ENCODE measurements at regions not wholly inside any gene's neighbourhood (a gene's known extent, or its start where the extent isn't known, plus 50 kb on each side); places are given as distances from the start of the nearest gene placed in this dataset.

GRCh38 chr16:59854846-59855439, 1120.8 kb upstream of the GOT2 start:
- 66% methylated on average over 4 of the region's 4 CpGs for WGBS
- H3K36me3 ChIP-seq (ENCODE audit: control insufficient read depth in 4 of 4, insufficient read depth in 3 of 4, low read depth in 1 of 4, low read length in 3 of 4): no peaks in the 10 kb centered on the region
- DNase-seq (ENCODE audit: low spot score): no peak

GRCh38 chr16:59849716-59850115, 1115.6 kb upstream of the GOT2 start:
- 61% methylated on average over 4 of the region's 4 CpGs for WGBS
- TF ChIP-seq ZBTB33 (IDR thresholded peaks at IDR 0.05) (no peak), HNF4A (conservative IDR thresholded peaks at IDR 0.05) (no peak), MAX (IDR thresholded peaks at IDR 0.05) (no peak), ATF3 (IDR thresholded peaks at IDR 0.05) (no peak), HNF4G (IDR thresholded peaks at IDR 0.05) (no peak), REST (IDR thresholded peaks at IDR 0.05) (no peak), EGR1 (IDR thresholded peaks at IDR 0.05; ENCODE audit: low read depth in 2 of 2) (no peak), NR2F2 (IDR thresholded peaks at IDR 0.05) (no peak), SP1 (IDR thresholded peaks at IDR 0.05) (no peak), TAF1 (conservative IDR thresholded peaks at IDR 0.05) (no peak)

More at GRCh38 chr16:59854846-59855439, 1120.8 kb upstream of the GOT2 start:
- H3K27me3 ChIP-seq (ENCODE audit: control insufficient read depth in 4 of 4, insufficient read depth in 4 of 4, low read length in 3 of 4): no peaks in the 10 kb centered on the region
- H3K4me1 ChIP-seq (ENCODE audit: control insufficient read depth in 4 of 4, insufficient read depth in 4 of 4, low read length in 3 of 4): no peaks in the 10 kb centered on the region
- TF ChIP-seq GABPA (IDR thresholded peaks at IDR 0.05 in 1 of 2, conservative IDR thresholded peaks at IDR 0.05 in 1 of 2) (no peak), ZBTB33 (IDR thresholded peaks at IDR 0.05) (no peak), CTCF (IDR thresholded peaks at IDR 0.05; ENCODE audit: low read depth, low read length, missing input control) (no peak), HNF4G (IDR thresholded peaks at IDR 0.05) (no peak), JUND (IDR thresholded peaks at IDR 0.05) (no peak), MAX (IDR thresholded peaks at IDR 0.05) (no peak)
- no peaks in the 10 kb centered on the region for H3K9me3 ChIP-seq (ENCODE audit: control insufficient read depth in 4 of 4, low read length in 3 of 4)
- H3K9ac ChIP-seq (ENCODE audit: low read depth in 1 of 2, low read length in 2 of 2): no peak overlapping the region
- no peak overlapping the region for H3K4me3 ChIP-seq (ENCODE audit: low read depth in 1 of 3, low read length in 3 of 3)
- no peak overlapping the region for H3K27ac ChIP-seq (ENCODE audit: low read depth in 1 of 2, low read length in 2 of 2)

More at GRCh38 chr16:59849716-59850115, 1115.6 kb upstream of the GOT2 start:
- Histone ChIP-seq H3K27ac (ENCODE audit: low read depth in 1 of 2, low read length in 2 of 2) (no peak overlapping the region), H3K36me3 (ENCODE audit: control insufficient read depth in 4 of 4, insufficient read depth in 3 of 4, low read depth in 1 of 4, low read length in 3 of 4) (no peaks in the 10 kb centered on the region), H3K4me3 (ENCODE audit: low read depth in 1 of 3, low read length in 3 of 3) (no peak overlapping the region), H3K4me1 (ENCODE audit: control insufficient read depth in 4 of 4, insufficient read depth in 4 of 4, low read length in 3 of 4) (no peaks in the 10 kb centered on the region), H3K27me3 (ENCODE audit: control insufficient read depth in 4 of 4, insufficient read depth in 4 of 4, low read length in 3 of 4) (no peaks in the 10 kb centered on the region), H3K9me3 (ENCODE audit: control insufficient read depth in 4 of 4, low read length in 3 of 4) (no peaks in the 10 kb centered on the region), H3K9ac (ENCODE audit: low read depth in 1 of 2, low read length in 2 of 2) (no peak overlapping the region)
- no peak for DNase-seq (ENCODE audit: low spot score)

Measured in liver (tissue), 8 donors.